Hepatocyte (in vitro differentiated cells): ENCODE measurements at regions not wholly inside any gene's neighbourhood (a gene's known extent, or its start where the extent isn't known, plus 50 kb on each side); places are given as distances from the start of the nearest gene placed in this dataset.

Source experiments
- EZH2 ChIP-seq: fragments of 200-600 bp; sonication (generic); IDR thresholded peaks from 2 replicates; pipeline ENCODE4 v1.6.1; 2016; ENCODE audit warnings: antibody characterized with exemption, mild to moderate bottlenecking, borderline replicate concordance
- TF ChIP-seq, protein P1 (sequence below): fragments of 200-600 bp; sonication (generic); IDR thresholded peaks from 2 replicates; pipeline ENCODE4 v1.5.1; 2016; ENCODE audit warnings: antibody characterized with exemption, mild to moderate bottlenecking; ENCODE audit not compliant: poor library complexity

DNA sequence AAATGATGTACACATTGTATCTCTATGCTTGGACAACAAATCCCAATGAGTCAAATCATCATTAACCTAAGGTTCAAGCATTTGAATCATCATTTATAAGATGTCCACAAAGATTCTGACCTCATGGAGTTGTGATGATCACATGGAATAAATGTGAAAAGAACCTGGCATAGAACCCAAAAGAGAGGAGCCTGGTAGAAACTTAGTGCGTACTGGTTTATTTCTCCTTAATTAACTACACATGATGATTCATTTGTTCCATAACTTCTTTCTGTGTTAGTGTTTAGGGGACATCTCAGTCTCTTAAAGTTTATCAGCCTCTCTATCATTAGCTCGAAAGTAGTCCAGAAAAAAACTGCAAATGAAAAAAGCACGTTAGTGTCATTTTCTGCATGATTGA, 411.6 kb downstream of the BRINP1 start:
- TF ChIP-seq, protein P1, sequence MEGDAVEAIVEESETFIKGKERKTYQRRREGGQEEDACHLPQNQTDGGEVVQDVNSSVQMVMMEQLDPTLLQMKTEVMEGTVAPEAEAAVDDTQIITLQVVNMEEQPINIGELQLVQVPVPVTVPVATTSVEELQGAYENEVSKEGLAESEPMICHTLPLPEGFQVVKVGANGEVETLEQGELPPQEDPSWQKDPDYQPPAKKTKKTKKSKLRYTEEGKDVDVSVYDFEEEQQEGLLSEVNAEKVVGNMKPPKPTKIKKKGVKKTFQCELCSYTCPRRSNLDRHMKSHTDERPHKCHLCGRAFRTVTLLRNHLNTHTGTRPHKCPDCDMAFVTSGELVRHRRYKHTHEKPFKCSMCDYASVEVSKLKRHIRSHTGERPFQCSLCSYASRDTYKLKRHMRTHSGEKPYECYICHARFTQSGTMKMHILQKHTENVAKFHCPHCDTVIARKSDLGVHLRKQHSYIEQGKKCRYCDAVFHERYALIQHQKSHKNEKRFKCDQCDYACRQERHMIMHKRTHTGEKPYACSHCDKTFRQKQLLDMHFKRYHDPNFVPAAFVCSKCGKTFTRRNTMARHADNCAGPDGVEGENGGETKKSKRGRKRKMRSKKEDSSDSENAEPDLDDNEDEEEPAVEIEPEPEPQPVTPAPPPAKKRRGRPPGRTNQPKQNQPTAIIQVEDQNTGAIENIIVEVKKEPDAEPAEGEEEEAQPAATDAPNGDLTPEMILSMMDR, result no peak
- TF ChIP-seq EZH2, result no peak
